Endothelial cell of umbilical vein (primary cell): ENCODE measurements at regions not wholly inside any gene's neighbourhood (a gene's known extent, or its start where the extent isn't known, plus 50 kb on each side); places are given as distances from the start of the nearest gene placed in this dataset.
"Not testable (repeated sequence)": the region's sequence is repeated elsewhere in the genome, so short reads cannot be mapped to it uniquely, and the experiment has no call there.

Source experiments
- CTCF ChIP-seq, 2 donors: IDR thresholded peaks; 1 replicate in 1 of 2; 2 replicates in 1 of 2; pipeline ENCODE4 v1.5.1; 2011; ENCODE audit warnings: low read length in 2 of 2, mild to moderate bottlenecking in 2 of 2, moderate library complexity in 2 of 2, control low read depth in 1 of 2, inconsistent platforms in 1 of 2, low read depth in 1 of 2; ENCODE audit not compliant: insufficient read depth in 1 of 2; ENCODE audit errors: extremely low read depth in 1 of 2
- EZH2 ChIP-seq: IDR thresholded peaks from 2 replicates; pipeline ENCODE4 v1.6.1; 2012; ENCODE audit warnings: borderline replicate concordance, low read depth, mild to moderate bottlenecking, moderate library complexity, low read length, inconsistent platforms; ENCODE audit not compliant: severe bottlenecking
- JUN ChIP-seq: IDR thresholded peaks from 2 replicates; pipeline ENCODE4 v1.6.1; 2011; ENCODE audit warnings: borderline replicate concordance, low read depth; ENCODE audit not compliant: insufficient read length, insufficient read depth
- POLR2A ChIP-seq: IDR thresholded peaks from 2 replicates; pipeline ENCODE4 v1.6.1; 2012; ENCODE audit warnings: low read depth, mild to moderate bottlenecking, control low read depth, low read length

GRCh38 chr1:242673165-242673564 is 148.7 kb upstream of the PLD5 start:
- not testable (repeated sequence) for TF ChIP-seq EZH2; CTCF (IDR thresholded peaks at IDR 0.05; ENCODE audit: extremely low read depth in 1 of 2, insufficient read depth in 1 of 2, low read depth in 1 of 2, low read length in 2 of 2); JUN; POLR2A
